ENCODE measurements at regions not wholly inside any gene's neighbourhood (a gene's known extent, or its start where the extent isn't known, plus 50 kb on each side); places are given as distances from the start of the nearest gene placed in this dataset.

DNA sequence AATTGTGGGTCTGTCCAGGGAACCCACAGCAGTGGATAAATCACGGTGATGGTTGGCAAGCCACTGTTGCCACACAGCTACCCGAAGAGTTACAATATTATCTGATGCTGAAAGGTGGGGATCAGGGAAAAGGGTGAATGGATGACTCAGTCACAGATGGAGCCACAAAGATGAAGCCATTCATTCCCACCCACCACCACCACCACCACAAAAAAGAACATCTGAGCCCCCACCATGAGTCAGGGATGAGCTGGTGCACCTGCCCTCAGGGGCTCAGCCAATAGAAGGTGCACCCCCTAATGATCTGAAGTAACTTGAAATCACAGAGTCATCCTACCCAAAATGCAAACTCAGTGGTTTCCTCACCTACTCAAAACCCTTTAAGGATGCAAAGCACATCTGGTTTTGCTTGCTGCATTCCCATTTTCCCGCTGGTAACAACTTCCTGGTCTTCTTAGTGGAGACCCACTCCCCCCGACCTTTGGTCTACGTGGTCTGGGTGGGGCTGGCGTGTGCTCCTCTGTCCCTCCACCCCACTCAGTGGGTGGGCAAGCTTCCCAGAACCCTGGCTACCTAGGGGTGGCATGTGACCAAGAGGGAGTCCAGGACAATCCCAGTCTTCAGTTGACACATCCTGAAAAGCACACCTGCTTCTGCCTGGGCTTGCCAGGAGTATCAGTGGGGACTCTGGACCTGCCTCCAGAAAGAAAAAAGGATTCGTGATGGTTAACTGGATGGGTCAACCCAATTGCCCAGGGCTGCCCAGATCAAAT lies 125.5 kb downstream of the ANKRD60 start:
- Mint-ChIP-seq H3K4me1 (peaks cover 4 to 11% of the 10 kb centered on the region in 2 experiments; a peak in 3 of 4 replicates), H3K9me3 (peaks cover 0 to 4% of the 10 kb centered on the region in 2 experiments; a peak in 3 of 5 replicates), H3K27me3 (ENCODE audit: low read depth) (peaks cover 13% of the 10 kb centered on the region), H3K27ac (no peak overlapping the region), H3K4me3 (no peak overlapping the region), H3K36me3 (ENCODE audit: insufficient read depth in 1 of 3, low read depth in 3 of 3) (no peaks in the 10 kb centered on the region; a peak in 2 of 7 replicates)
- no peak overlapping the region for H2AFZ ChIP-seq (ENCODE audit: low read length)
- no CpG with 5 or more reads among the region's 7 CpGs for WGBS (ENCODE audit: extremely low coverage, insufficient read length, low lambda C conversion rate)
- no peak overlapping the region for H2AK5ac ChIP-seq (ENCODE audit: insufficient read length, low read length)
- H4K91ac ChIP-seq (ENCODE audit: insufficient read length, low read depth, low read length) = no peak overlapping the region
- H3K9me3 ChIP-seq (ENCODE audit: control insufficient read depth, low read depth, low read length) = no peaks in the 10 kb centered on the region
- no peak overlapping the region for H3K9ac ChIP-seq (ENCODE audit: extremely low read depth, insufficient read length, low read length)
- TF ChIP-seq, protein P1, sequence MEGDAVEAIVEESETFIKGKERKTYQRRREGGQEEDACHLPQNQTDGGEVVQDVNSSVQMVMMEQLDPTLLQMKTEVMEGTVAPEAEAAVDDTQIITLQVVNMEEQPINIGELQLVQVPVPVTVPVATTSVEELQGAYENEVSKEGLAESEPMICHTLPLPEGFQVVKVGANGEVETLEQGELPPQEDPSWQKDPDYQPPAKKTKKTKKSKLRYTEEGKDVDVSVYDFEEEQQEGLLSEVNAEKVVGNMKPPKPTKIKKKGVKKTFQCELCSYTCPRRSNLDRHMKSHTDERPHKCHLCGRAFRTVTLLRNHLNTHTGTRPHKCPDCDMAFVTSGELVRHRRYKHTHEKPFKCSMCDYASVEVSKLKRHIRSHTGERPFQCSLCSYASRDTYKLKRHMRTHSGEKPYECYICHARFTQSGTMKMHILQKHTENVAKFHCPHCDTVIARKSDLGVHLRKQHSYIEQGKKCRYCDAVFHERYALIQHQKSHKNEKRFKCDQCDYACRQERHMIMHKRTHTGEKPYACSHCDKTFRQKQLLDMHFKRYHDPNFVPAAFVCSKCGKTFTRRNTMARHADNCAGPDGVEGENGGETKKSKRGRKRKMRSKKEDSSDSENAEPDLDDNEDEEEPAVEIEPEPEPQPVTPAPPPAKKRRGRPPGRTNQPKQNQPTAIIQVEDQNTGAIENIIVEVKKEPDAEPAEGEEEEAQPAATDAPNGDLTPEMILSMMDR (conservative IDR thresholded peaks at IDR 0.05) = no peak
- no peak overlapping the region for H4K8ac ChIP-seq (replicated peaks; ENCODE audit: insufficient read length, low read depth, low read length)
- H3T11ph ChIP-seq (ENCODE audit: low read length) = no peak overlapping the region
- no peak overlapping the region for H2BK12ac ChIP-seq (ENCODE audit: insufficient read length, low read depth, low read length)
- no peak overlapping the region; the same call in 1 of the 2 replicates for H3K14ac ChIP-seq (ENCODE audit: insufficient read depth, low read length)
- no peak for DNase-seq
- no peaks in the 10 kb centered on the region for H4K20me1 ChIP-seq (ENCODE audit: control insufficient read depth, insufficient read depth, insufficient read length)
- no peaks in the 10 kb centered on the region for H3K79me1 ChIP-seq (ENCODE audit: insufficient read depth, low read depth, low read length, poor library complexity, severe bottlenecking)
- no peak overlapping the region for H3K4ac ChIP-seq (ENCODE audit: low read depth, low read length)
- H2BK5ac ChIP-seq (ENCODE audit: insufficient read length, low read length) = no peak overlapping the region
- H4K5ac ChIP-seq (ENCODE audit: insufficient read length, low read depth, low read length) = no peak overlapping the region
- no peak overlapping the region for H2BK120ac ChIP-seq (ENCODE audit: low read depth, low read length, poor library complexity, severe bottlenecking)
- H3K79me2 ChIP-seq (ENCODE audit: insufficient read depth, low read length) = no peaks in the 10 kb centered on the region
- H3K27ac ChIP-seq (ENCODE audit: insufficient read length, low read depth, low read length) = no peak overlapping the region
- no peak overlapping the region for H3K23ac ChIP-seq (ENCODE audit: insufficient read length, low read depth, low read length)
- H3K23me2 ChIP-seq (ENCODE audit: insufficient read length, low read depth, low read length, poor library complexity, severe bottlenecking) = no peaks in the 10 kb centered on the region
- no peak overlapping the region for H3K4me2 ChIP-seq (ENCODE audit: insufficient read depth, insufficient read length, low read length)
- no peak overlapping the region for H3K18ac ChIP-seq (ENCODE audit: insufficient read length, low read depth, low read length)
- no peak overlapping the region for H3K56ac ChIP-seq (ENCODE audit: insufficient read length, low read depth, low read length)
- H2BK15ac ChIP-seq (ENCODE audit: low read depth, low read length) = no peak overlapping the region
- no peaks in the 10 kb centered on the region for H3K4me1 ChIP-seq (ENCODE audit: insufficient read depth, low read length)
- H3K27me3 ChIP-seq (ENCODE audit: insufficient read depth, low read length) = no peaks in the 10 kb centered on the region
- H2BK20ac ChIP-seq (ENCODE audit: low read depth, low read length, poor library complexity, severe bottlenecking) = no peak overlapping the region
